SU-DHL-6 (cell line): ENCODE measurements at regions not wholly inside any gene's neighbourhood (a gene's known extent, or its start where the extent isn't known, plus 50 kb on each side); places are given as distances from the start of the nearest gene placed in this dataset.

Experiments
- H2AFZ ChIP-seq: fragments of 200-600 bp; sonication (generic); 2 replicates; pipeline ENCODE4 v1.6.1; 2014; ENCODE audit warnings: low read depth, mild to moderate bottlenecking, moderate library complexity, mixed read lengths, antibody characterized with exemption, low read length; ENCODE audit not compliant: severe bottlenecking
- H3F3A ChIP-seq: fragments of 200-600 bp; shearing (Covaris generic); 2 replicates; pipeline ENCODE4 v1.6.0; 2016; ENCODE audit warnings: antibody characterized with exemption, mild to moderate bottlenecking; ENCODE audit not compliant: insufficient read depth
- H3K27ac ChIP-seq: fragments of 200-600 bp; sonication (generic); 2 replicates; pipeline ENCODE4 v1.5.1; 2016; ENCODE audit warnings: low read depth, mild to moderate bottlenecking, low read length, moderate library complexity, mixed read lengths
- H3K27me3 ChIP-seq: fragments of 200-600 bp; sonication (generic), shearing (Covaris generic); 2 replicates; pipeline ENCODE4 v1.6.0; 2014; ENCODE audit warnings: mild to moderate bottlenecking, low read length
- H3K36me3 ChIP-seq: fragments of 200-600 bp; sonication (generic); 2 replicates; pipeline ENCODE4 v1.6.1; 2014; ENCODE audit warnings: mild to moderate bottlenecking, low read length, mixed read lengths
- H3K4me2 ChIP-seq: fragments of 300-600, 200-600 bp; shearing (Covaris generic), sonication (generic); 2 replicates; pipeline ENCODE4 v1.6.0; 2014; ENCODE audit warnings: low read length, low read depth, mild to moderate bottlenecking; ENCODE audit not compliant: poor library complexity, severe bottlenecking
- H3K4me3 ChIP-seq: fragments of 200-600 bp; sonication (generic); 2 replicates; pipeline ENCODE4 v1.5.1; 2014; ENCODE audit warnings: antibody characterized with exemption, low read length, mild to moderate bottlenecking, mixed read lengths; ENCODE audit not compliant: insufficient read depth, poor library complexity, severe bottlenecking
- H3K79me2 ChIP-seq: fragments of 200-600 bp; sonication (generic); 2 replicates; pipeline ENCODE4 v1.6.1; 2014; ENCODE audit warnings: mild to moderate bottlenecking, low read length, moderate library complexity; ENCODE audit not compliant: insufficient read depth
- H3K9ac ChIP-seq: fragments of 200-600 bp; sonication (generic); 2 replicates; pipeline ENCODE4 v1.7.0; 2014; ENCODE audit warnings: mild to moderate bottlenecking, low read length
- H3K9me2 ChIP-seq: fragments of 200-600 bp; sonication (generic); replicated peaks from 2 replicates; pipeline ENCODE4 v1.6.1; 2014; ENCODE audit warnings: low read length; ENCODE audit not compliant: insufficient read depth
- H3K9me3 ChIP-seq: fragments of 200-600 bp; sonication (generic); 2 replicates; pipeline ENCODE4 v1.6.1; 2014; ENCODE audit warnings: low read length, mixed read lengths; ENCODE audit not compliant: insufficient read depth
- H4K20me1 ChIP-seq: fragments of 200-600 bp; sonication (generic); 2 replicates; pipeline ENCODE4 v1.6.1; 2014; ENCODE audit warnings: low read depth, mild to moderate bottlenecking, antibody characterized with exemption, low read length, moderate library complexity, mixed read lengths
- CTCF ChIP-seq: fragments of 200-600 bp; sonication (generic); IDR thresholded peaks from one replicate; pipeline ENCODE4 v1.5.1; 2017; ENCODE audit warnings: antibody characterized with exemption, mild to moderate bottlenecking, low read length, moderate library complexity; ENCODE audit not compliant: insufficient read depth, poor library complexity, severe bottlenecking
- EZH2phosphoT487 ChIP-seq: fragments of 200-600 bp; sonication (generic), shearing (Covaris generic); conservative IDR thresholded peaks from 2 replicates; pipeline ENCODE4 v1.6.1; 2018; ENCODE audit warnings: mild to moderate bottlenecking, antibody characterized with exemption, low read length, moderate library complexity, mixed read lengths

GRCh38 chr16:50887500-50888298 lies 145.8 kb downstream of the CYLD start:
- TF ChIP-seq CTCF (no peak), EZH2phosphoT487 (no peak)
- no peaks in the 10 kb centered on the region for H3K79me2 ChIP-seq
- no peaks in the 10 kb centered on the region for H3F3A ChIP-seq

GRCh38 chr16:50884066-50884860 lies 142.4 kb downstream of the CYLD start:
- no peak overlapping the region for H3K4me3 ChIP-seq
- H2AFZ ChIP-seq = no peak overlapping the region

More at GRCh38 chr16:50887500-50888298, 145.8 kb downstream of the CYLD start:
- no peaks in the 10 kb centered on the region for H3K9me2 ChIP-seq
- H4K20me1 ChIP-seq = no peaks in the 10 kb centered on the region
- H3K9ac ChIP-seq = no peak overlapping the region
- no peaks in the 10 kb centered on the region for H3K36me3 ChIP-seq
- H3K9me3 ChIP-seq = no peaks in the 10 kb centered on the region
- H3K4me2 ChIP-seq = no peak overlapping the region
- no peak overlapping the region for H3K4me3 ChIP-seq
- H3K27me3 ChIP-seq = no peaks in the 10 kb centered on the region
- no peak overlapping the region for H3K27ac ChIP-seq
- no peak overlapping the region for H2AFZ ChIP-seq

GRCh38 chr16:50881956-50882355 lies 140.1 kb downstream of the CYLD start:
- H3K27ac ChIP-seq = no peak overlapping the region
- no peaks in the 10 kb centered on the region for H4K20me1 ChIP-seq
- no peak overlapping the region for H3K4me2 ChIP-seq
- no peak for TF ChIP-seq CTCF
- TF ChIP-seq EZH2phosphoT487 = no peak
- H3K9me2 ChIP-seq = no peaks in the 10 kb centered on the region
- no peaks in the 10 kb centered on the region for H3F3A ChIP-seq
- H3K36me3 ChIP-seq = no peaks in the 10 kb centered on the region
- H2AFZ ChIP-seq = no peak overlapping the region
- H3K27me3 ChIP-seq = no peaks in the 10 kb centered on the region
- H3K9me3 ChIP-seq = no peaks in the 10 kb centered on the region
- H3K79me2 ChIP-seq = no peaks in the 10 kb centered on the region
- H3K9ac ChIP-seq = no peak overlapping the region
- H3K4me3 ChIP-seq = no peak overlapping the region

More at GRCh38 chr16:50884066-50884860, 142.4 kb downstream of the CYLD start:
- peak; percentile 30 for TF ChIP-seq CTCF
- no peak for TF ChIP-seq EZH2phosphoT487
- no peaks in the 10 kb centered on the region for H3K9me3 ChIP-seq
- H3K79me2 ChIP-seq = no peaks in the 10 kb centered on the region
- no peaks in the 10 kb centered on the region for H3F3A ChIP-seq
- no peaks in the 10 kb centered on the region for H4K20me1 ChIP-seq
- H3K9me2 ChIP-seq = no peaks in the 10 kb centered on the region
- H3K9ac ChIP-seq = no peak overlapping the region
- no peak overlapping the region for H3K4me2 ChIP-seq
- no peak overlapping the region for H3K27ac ChIP-seq
- no peaks in the 10 kb centered on the region for H3K27me3 ChIP-seq
- H3K36me3 ChIP-seq = no peaks in the 10 kb centered on the region
